Skeletal muscle cell (primary cell): ENCODE measurements at regions not wholly inside any gene's neighbourhood (a gene's known extent, or its start where the extent isn't known, plus 50 kb on each side); places are given as distances from the start of the nearest gene placed in this dataset.
"Not testable (repeated sequence)": the region's sequence is repeated elsewhere in the genome, so short reads cannot be mapped to it uniquely, and the experiment has no call there.

ENCODE experiments used
- DNase-seq: peaks from one replicate; pipeline ENCODE4 v3.0.0-alpha.2; 2010; ENCODE audit warnings: low read depth
- H3K4me3 ChIP-seq: 2 replicates; pipeline ENCODE4 v1.5.1; 2011; ENCODE audit warnings: low read depth, mild to moderate bottlenecking, control low read depth, low read length, moderate library complexity

GRCh38 chr12:90729736-90730135, 225.2 kb downstream of the CCER1 start:
- no peak overlapping the region for H3K4me3 ChIP-seq
- DNase-seq: no peak

GRCh38 chr12:90712671-90713070, 242.3 kb downstream of the CCER1 start:
- DNase-seq: no peak
- no peak overlapping the region for H3K4me3 ChIP-seq

- no peak for DNase-seq
These were observed 244.3 kb downstream of the CCER1 start for GRCh38 chr12:90710711-90711110.

GRCh38 chr12:90706036-90706435, 248.9 kb downstream of the CCER1 start:
- H3K4me3 ChIP-seq: no peak overlapping the region
- DNase-seq: no peak

More at GRCh38 chr12:90710711-90711110, 244.3 kb downstream of the CCER1 start:
- no peak overlapping the region for H3K4me3 ChIP-seq

GRCh38 chr12:90695415-90695814, 259.6 kb downstream of the CCER1 start:
- H3K4me3 ChIP-seq: no peak overlapping the region
- DNase-seq: no peak

GRCh38 chr12:90690120-90690519, 264.9 kb downstream of the CCER1 start:
- H3K4me3 ChIP-seq: no peak overlapping the region
- no peak for DNase-seq

GRCh38 chr12:90687682-90688081, 267.3 kb downstream of the CCER1 start:
- not testable (repeated sequence) for H3K4me3 ChIP-seq, DNase-seq

GRCh38 chr12:90683871-90684270, 271.1 kb downstream of the CCER1 start:
- DNase-seq: no peak
- H3K4me3 ChIP-seq: no peak overlapping the region

- DNase-seq: peak; percentile 73
- H3K4me3 ChIP-seq: no peak overlapping the region
These were observed 272.6 kb downstream of the CCER1 start for GRCh38 chr12:90682398-90682797.

- no peak for DNase-seq
- H3K4me3 ChIP-seq: no peak overlapping the region
These were observed 275.3 kb downstream of the CCER1 start for GRCh38 chr12:90679674-90680073.

- DNase-seq: no peak
These were observed 277.4 kb downstream of the CCER1 start for GRCh38 chr12:90677552-90677951.

GRCh38 chr12:90677055-90677454, 277.9 kb downstream of the CCER1 start:
- no peak for DNase-seq
- no peak overlapping the region for H3K4me3 ChIP-seq

More at GRCh38 chr12:90677552-90677951, 277.4 kb downstream of the CCER1 start:
- H3K4me3 ChIP-seq: no peak overlapping the region

GRCh38 chr12:90675106-90675505, 279.9 kb downstream of the CCER1 start:
- H3K4me3 ChIP-seq: no peak overlapping the region
- no peak for DNase-seq

- DNase-seq: no peak
- no peak overlapping the region for H3K4me3 ChIP-seq
These were observed 282.9 kb downstream of the CCER1 start for GRCh38 chr12:90672081-90672480.

GRCh38 chr12:90663949-90664348, 291.0 kb downstream of the CCER1 start:
- not testable (repeated sequence) for H3K4me3 ChIP-seq

GRCh38 chr12:90659060-90659459, 295.9 kb downstream of the CCER1 start:
- DNase-seq: no peak
- H3K4me3 ChIP-seq: no peak overlapping the region

More at GRCh38 chr12:90663949-90664348, 291.0 kb downstream of the CCER1 start:
- not testable (repeated sequence) for DNase-seq

GRCh38 chr12:90653040-90653439, 301.9 kb downstream of the CCER1 start:
- no peak overlapping the region for H3K4me3 ChIP-seq
- DNase-seq: peak; percentile 85

- no peak for DNase-seq
These were observed 302.7 kb downstream of the CCER1 start for GRCh38 chr12:90652280-90652679.

GRCh38 chr12:90645181-90645580, 309.8 kb downstream of the CCER1 start:
- no peak overlapping the region for H3K4me3 ChIP-seq
- no peak for DNase-seq

More at GRCh38 chr12:90652280-90652679, 302.7 kb downstream of the CCER1 start:
- no peak overlapping the region for H3K4me3 ChIP-seq

GRCh38 chr12:90631591-90632212, 323.3 kb downstream of the CCER1 start:
- no peak overlapping the region for H3K4me3 ChIP-seq
- DNase-seq: peak; percentile 69

- no peak overlapping the region for H3K4me3 ChIP-seq
- no peak for DNase-seq
These were observed 325.0 kb downstream of the CCER1 start for GRCh38 chr12:90630006-90630405.

GRCh38 chr12:90628213-90628612, 326.8 kb downstream of the CCER1 start:
- no peak for DNase-seq
- no peak overlapping the region for H3K4me3 ChIP-seq
